Kasumi-1 (cell line): ENCODE measurements at regions not wholly inside any gene's neighbourhood (a gene's known extent, or its start where the extent isn't known, plus 50 kb on each side); places are given as distances from the start of the nearest gene placed in this dataset.

Experiments
- DNase-seq, 2 experiments: peaks; one replicate each; lab custom pipeline; 2025; lab: John Stamatoyannopoulos, UW

DNA sequence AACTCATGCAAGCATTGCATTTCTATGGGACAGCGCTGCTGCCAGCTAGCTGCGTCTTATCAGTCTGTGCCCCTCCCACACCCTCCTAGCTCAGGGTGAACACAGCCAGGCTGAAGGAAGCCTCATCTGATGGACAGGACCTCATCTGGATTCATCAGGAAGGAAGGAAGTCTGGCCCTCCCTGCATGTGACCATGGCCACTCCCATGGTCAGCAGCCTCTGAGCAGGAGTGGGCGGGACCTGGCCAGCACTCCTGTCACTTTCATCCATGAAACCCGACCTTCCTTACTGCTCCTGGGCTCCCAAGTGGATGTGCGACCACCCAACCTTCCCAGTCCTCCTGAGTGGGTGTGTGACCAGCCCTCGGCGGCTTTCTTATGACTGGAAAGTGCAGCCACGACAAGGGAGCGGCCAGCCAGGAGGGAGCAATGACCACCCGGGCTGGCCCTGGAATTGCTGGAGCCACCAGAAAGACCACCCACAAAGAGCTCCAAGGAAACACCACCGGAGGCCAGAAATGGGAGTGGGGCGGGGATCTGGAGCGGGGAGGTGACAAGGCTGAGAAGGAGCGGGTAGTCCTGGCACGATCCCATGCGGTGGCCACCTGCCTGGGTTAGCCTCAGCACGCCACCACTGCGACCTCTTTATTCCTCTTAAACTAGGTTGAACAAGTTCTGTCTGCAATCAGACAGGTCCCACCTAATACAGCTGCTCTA lies 241.2 kb downstream of the TTLL2 start:
- DNase-seq, result no peak

- DNase-seq, result no peak
Measured at GRCh38 chr6:167566711-167567141, 241.8 kb downstream of the TTLL2 start.

DNA sequence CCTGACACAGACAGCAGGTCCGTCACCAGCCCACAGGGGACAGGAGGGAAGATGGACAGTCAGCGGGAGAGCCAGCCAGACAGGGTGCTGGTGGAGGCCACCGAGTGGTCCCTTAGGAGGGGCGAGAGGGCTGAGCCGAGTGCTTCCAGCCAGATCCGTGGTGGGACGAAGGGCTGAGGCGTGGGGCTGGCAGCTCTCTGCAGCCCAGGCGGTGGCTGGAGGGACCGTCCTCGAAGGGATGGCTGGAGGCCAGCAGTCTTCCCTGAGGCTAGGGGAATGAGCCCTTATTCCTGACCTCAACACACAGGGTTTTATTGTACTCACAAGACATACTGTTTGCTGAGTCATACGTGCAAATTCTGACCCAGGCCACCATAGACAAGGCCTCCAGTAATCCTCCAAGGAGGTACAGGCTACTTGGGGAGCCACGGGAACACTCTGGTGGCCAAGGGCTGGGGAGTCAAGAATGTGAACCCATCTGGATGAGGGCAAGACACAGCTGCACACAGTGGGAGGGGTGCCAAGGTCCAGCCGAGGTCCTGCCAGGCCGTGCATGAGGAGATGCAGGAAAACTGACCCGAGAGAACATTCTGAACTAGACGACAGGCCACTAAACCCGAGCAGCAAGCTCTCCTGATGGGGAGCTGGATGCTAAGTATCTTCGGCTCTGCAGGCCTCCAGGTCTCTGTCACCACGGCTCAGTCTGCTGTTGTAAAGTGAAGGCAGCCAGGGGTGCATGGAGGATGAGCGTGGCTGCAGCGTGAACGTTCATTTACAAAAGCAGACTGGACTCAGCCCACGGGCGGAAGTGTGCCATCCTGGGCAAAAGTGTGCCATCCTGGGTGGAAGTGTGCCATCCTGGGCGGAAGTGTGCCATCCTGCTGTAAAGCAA lies 242.5 kb downstream of the TTLL2 start:
- no peak for DNase-seq

GRCh38 chr6:167568407-167569024 lies 243.6 kb downstream of the TTLL2 start:
- DNase-seq, result no peak

GRCh38 chr6:167569041-167569805 lies 244.3 kb downstream of the TTLL2 start:
- no peak for DNase-seq

GRCh38 chr6:167569879-167570278 lies 245.0 kb downstream of the TTLL2 start:
- DNase-seq, result no peak

DNA sequence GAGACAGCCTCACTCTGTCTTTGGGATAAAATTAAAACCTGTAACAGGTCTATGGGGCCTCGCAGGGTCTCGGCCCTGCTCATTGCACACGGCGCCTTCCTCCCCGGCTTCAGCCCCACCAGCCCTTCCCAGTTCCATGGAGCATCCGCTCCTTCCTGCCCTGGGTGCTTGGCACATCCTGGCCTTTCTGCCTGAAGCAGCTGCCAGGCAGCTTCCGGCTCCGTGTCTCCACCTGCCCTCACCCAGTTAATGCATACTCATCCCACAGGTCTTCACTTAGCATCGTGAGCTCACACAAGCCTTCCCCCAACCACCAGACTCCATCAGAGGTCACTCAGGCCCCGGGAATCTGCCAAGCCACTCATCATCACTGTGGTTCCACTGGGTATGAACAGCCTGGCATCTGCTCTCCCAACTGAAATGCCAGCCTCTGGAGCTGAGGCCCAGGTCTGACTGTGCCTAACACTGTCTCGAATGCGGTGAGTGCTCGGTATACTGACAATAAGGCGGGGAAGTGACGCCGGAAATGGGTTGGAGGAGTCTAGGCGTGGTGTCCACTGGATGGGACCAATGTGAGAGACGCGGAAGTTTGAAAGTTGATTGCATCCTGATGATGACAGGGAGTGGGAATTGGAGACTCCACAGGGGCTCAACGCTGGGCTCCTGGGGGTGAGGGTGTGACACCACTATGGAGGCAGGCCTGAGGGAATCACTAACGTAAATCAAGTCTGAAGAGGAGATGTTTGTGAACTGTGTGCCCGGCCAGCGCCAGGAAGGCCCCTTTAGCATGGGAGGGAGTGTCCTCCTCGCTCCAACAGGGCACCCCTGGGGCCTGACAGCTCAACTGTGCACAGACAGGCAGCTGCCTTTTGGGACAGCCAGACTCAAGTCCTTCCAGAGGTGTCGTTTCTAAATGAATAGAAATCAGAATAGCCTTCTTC lies 245.8 kb downstream of the TTLL2 start:
- DNase-seq, result no peak

- DNase-seq, result no peak
Measured at GRCh38 chr6:167571550-167571949, 246.7 kb downstream of the TTLL2 start.

DNA sequence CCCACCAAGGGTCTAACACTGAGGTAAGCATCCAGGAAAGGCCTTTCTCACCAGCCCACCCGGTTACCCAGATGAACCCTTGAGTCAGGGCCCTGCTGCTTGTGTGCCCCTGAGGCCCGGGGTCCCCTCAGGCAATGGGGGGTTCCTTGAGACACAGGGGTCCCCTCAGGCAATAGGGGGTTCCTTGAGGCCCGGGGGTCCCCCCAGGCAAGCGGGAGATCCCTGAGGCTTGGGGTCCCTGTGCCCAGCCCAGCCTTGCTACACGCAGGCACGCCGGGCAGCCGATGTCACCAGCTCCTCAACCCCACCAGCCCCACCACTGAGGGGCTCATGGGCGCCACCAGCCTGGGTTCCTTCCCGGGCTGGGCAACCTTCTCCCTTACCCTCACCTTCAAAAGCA lies 247.2 kb downstream of the TTLL2 start:
- DNase-seq, result no peak

DNA sequence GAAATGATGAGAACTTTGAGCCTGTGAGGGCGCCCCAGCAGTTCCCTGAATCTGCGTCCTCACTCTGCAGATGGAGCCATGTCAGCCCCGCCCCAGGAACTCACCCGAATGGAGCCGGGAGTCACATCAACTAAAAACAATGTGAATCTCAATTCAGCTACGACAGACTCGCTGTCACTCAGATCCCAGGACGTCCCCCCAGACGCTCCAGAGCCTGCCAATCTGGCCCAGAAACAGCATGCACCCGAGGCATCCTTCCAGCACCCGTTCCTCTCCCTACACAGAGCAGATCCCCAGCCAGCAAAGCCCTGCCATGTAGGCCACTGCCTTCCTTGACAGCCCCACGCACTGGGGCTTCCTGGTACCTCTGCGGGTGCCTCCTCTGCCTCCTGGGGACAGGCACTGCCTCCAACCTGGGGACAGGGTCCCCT lies 248.0 kb downstream of the TTLL2 start:
- DNase-seq, result no peak

DNA sequence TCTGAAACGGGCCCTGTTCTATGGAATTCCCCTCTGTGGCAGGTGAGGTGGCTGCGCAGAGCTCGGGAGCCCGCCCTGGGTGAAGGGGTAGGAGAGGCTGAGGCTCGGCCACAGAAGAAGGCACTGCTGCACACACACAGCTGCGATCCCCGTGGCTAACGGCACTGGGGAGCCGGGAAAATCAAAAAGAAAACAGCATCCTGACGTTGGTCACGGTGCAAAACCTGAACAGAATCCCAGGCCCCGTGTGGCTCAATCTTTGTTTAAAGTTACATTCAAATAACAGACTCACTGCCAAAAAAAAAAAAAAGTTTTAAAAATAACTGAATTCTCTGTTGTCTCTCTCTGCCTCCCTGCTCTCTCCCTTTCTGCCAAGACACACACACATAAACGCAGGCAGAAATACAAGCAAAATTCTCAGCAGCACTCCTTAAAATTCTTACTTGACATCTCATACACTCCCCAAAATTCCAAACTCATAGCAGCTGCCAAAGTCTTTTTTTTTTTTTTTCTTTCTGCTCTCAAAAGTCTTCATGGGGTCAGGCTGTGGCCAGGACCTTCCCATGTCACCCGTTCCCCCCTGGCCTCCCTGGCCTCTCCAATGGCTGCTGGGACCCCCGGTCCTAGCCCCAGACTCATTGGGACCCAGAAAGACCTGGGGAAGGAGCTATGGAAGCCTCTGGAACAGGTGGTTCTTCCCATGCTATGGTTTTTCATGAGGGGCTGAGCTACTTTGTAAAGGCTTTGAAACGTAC lies 248.8 kb downstream of the TTLL2 start:
- DNase-seq, result no peak

GRCh38 chr6:167574431-167575151 lies 249.7 kb downstream of the TTLL2 start:
- no peak for DNase-seq

DNA sequence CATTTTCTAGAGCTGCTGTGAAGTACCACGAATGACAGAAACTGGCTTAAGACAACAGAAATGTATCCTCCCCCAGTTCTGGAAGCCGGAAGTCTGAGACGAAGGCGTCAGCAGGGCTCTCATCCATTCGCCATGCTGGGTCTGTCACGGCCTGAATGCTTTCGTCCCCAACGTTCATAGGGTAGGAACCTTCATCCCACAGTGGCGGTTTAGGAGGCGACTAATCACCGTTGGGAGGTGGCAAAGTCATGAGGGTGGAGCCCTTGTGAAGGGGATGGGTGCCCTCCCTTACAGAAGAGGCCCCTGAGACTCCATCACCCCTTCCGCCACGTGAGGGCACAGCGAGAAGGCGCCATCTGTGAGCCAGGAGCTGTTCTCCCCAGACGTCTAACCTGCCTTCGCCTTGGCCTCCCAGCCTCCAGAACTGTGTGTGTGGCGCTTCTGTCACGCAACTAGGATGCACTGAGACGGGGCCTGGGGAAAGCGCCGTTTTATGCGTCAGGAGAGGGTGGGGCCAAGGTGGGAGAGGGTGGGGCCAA lies 250.3 kb downstream of the TTLL2 start:
- DNase-seq, result no peak

DNA sequence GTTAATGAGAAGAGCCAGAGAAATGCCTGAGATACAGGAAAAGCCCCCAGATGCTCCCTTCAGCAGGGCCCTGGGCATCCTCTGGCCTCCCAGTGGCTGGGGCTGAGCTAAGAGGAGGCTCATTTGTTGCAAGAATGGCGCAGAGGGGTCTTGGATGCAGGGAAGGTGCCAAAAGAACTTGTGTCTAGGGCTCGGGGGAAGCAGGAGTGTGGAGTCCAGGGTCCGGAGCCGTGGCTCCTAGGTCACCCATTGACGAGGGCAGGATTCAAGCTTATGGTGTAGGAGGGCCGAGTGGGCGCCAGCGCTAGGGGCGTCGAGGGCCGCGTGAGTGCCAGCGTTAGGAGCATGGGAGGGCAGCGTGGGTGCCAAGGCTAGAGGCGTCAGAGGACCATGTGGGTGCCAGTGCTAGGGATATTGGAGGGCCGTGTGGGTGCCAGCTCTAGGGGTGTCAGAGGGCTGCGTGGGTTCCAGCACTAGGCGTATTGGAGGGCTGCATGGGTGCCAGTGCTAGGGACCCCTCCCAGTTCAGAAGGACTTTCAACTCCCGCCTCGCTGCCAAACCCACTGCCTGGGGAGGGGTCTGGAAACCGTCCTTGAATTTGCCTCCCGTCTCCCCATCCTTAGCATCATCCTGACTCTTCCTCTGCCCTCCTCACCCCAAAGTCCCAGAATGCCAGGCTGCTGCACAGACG lies 250.5 kb upstream of the AFDN start:
- DNase-seq, result no peak

DNA sequence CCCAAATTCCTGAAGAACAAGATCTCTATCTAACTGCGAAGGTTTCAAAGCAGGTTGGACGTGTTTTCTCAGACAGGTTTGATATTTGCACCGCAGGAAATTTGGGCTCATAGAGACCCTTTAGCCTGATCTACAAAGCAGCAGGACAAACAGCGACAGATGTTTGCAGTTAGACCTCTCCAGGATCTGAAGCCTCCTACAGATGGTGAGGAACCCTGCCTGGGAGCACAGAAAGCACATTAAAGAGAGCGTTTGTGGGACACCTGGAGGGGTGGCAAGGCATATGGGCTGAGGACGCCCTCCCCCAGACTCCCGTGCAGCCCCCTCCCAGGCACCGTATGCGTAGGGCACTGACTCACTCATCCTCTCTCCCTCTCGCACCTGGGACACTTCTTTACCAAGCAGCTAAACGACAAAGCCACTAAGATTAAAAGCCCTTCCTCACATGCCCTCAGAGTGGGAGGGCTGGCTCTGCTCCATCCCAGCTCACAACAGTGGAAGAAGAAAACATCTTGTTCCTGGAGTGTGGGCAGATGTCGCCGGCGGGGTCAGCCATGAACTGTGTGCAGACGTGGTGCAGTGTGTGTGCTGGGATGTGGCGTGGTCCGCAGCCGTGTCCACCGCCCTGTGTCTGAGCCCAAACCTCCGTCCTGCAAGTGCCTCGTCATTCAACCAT lies 249.7 kb upstream of the AFDN start:
- DNase-seq, result no peak

DNA sequence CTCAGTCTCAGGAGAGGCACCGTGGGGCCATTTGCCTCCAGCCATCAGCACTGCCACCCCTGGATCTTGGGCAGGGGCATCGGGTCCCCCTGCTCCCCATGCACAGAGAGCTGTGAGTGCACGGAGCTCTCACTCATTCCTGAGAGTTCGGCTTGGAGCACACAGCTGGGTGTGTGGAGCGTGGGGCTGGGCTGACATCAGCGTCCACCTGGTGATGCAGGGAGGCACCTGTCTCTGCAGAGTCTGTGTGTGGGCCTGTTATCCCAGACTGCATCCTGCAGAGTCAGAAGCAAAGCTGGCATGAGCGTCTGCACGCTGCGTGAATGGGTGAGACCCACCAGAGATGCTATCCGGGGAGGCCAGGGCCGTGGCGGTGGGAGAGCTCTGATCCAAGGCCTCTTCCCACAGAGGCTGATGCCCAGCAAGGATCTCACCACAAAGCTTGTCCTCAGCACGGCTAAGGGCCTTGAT lies 248.8 kb upstream of the AFDN start:
- DNase-seq, result no peak

- DNase-seq, result no peak
Measured at GRCh38 chr6:167578371-167578901, 248.3 kb upstream of the AFDN start.
